ENCODE measurements at regions not wholly inside any gene's neighbourhood (a gene's known extent, or its start where the extent isn't known, plus 50 kb on each side); places are given as distances from the start of the nearest gene placed in this dataset.

DNA sequence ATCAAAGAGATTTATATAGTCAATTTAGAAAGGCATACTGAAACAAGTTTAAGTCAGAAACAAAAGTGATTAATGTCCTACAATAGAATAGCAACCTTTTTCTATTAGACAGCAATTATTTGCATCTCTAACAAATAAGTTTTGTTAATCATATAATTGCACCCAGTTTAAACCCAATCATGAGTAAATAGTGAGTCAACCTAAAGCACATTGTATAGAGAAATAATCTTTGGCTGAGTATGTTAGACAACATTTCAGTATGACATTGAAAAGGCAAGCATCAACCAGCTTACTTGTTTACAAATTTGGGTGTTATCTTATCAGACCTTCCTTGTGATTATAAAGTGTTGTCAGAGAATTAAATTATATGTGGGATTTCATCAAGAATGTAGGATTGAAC lies 209.5 kb downstream of the IL15 start:
- no peak for TF ChIP-seq EZH2 (IDR thresholded peaks at IDR 0.05; ENCODE audit: borderline replicate concordance, low read depth, low read length, severe bottlenecking)
- TF ChIP-seq, protein P1, sequence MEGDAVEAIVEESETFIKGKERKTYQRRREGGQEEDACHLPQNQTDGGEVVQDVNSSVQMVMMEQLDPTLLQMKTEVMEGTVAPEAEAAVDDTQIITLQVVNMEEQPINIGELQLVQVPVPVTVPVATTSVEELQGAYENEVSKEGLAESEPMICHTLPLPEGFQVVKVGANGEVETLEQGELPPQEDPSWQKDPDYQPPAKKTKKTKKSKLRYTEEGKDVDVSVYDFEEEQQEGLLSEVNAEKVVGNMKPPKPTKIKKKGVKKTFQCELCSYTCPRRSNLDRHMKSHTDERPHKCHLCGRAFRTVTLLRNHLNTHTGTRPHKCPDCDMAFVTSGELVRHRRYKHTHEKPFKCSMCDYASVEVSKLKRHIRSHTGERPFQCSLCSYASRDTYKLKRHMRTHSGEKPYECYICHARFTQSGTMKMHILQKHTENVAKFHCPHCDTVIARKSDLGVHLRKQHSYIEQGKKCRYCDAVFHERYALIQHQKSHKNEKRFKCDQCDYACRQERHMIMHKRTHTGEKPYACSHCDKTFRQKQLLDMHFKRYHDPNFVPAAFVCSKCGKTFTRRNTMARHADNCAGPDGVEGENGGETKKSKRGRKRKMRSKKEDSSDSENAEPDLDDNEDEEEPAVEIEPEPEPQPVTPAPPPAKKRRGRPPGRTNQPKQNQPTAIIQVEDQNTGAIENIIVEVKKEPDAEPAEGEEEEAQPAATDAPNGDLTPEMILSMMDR (IDR thresholded peaks at IDR 0.05; ENCODE audit: extremely low read depth in 1 of 2, insufficient read depth in 1 of 2, low read depth in 1 of 2, low read length in 2 of 2) = no peak
- no peak for TF ChIP-seq POLR2A (IDR thresholded peaks at IDR 0.05; ENCODE audit: low read depth, low read length)
- no peak for TF ChIP-seq POLR2AphosphoS5 (IDR thresholded peaks at IDR 0.05; ENCODE audit: insufficient read depth, low read depth, low read length)
- no peak for TF ChIP-seq MYC (IDR thresholded peaks at IDR 0.05; ENCODE audit: low read depth, low read length)
- TF ChIP-seq MAX (IDR thresholded peaks at IDR 0.05; ENCODE audit: insufficient read depth, insufficient read length) = no peak
- no peak for TF ChIP-seq JUN (IDR thresholded peaks at IDR 0.05; ENCODE audit: borderline replicate concordance, insufficient read depth, insufficient read length, low read depth)
- TF ChIP-seq FOS (IDR thresholded peaks at IDR 0.05; ENCODE audit: borderline replicate concordance, insufficient read depth, low read length) = no peak
